Fibroblast of skin of right biceps (primary cell): ENCODE measurements at regions not wholly inside any gene's neighbourhood (a gene's known extent, or its start where the extent isn't known, plus 50 kb on each side); places are given as distances from the start of the nearest gene placed in this dataset.
"Not testable (repeated sequence)": the region's sequence is repeated elsewhere in the genome, so short reads cannot be mapped to it uniquely, and the experiment has no call there.

Experiments used
- DNase-seq: peaks from one replicate; pipeline ENCODE4 v3.0.0-alpha.2; 2013

GRCh38 chr4:164615964-164616363, 138.0 kb upstream of the SMIM31 start:
- DNase-seq = no peak

GRCh38 chr4:164616961-164617360, 137.0 kb upstream of the SMIM31 start:
- no peak for DNase-seq

DNA sequence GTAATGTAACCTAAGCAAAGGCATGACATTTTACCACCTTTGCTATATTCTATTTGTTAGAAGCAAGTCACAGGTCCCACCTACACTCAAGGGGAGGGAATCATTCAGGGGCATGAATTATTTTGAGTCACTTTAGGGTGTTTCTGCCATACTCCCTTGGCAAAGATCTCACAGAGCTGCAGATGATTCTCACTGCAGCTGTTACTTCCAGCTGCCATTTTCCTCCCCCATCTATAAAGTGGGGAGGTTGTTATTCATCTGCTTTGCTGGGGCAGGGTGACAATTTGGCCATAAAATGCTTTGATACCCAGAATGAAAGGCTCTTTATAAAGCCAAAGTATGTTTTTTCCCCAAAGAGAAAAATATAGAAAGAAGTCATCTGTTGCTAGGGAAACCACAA, 136.5 kb upstream of the SMIM31 start:
- no peak for DNase-seq

DNA sequence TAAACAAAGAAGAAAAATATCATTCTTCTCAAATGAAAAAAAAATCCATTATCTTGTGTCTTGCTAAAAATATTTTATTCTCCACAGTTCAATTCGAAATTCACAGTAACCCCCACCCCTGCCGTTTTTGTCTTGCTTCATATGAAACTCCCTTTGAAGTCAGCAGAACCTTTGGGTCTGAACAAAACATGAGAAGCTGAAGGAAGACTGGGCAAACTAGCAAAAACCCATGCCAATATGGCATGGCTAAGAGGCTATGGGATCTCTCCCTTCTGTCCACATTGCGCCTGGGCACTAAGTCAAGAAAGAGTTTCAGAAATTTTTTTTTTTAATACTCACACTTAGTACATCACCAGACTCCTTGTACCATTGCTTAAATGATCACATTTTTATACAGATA, 136.0 kb upstream of the SMIM31 start:
- no peak for DNase-seq

DNA sequence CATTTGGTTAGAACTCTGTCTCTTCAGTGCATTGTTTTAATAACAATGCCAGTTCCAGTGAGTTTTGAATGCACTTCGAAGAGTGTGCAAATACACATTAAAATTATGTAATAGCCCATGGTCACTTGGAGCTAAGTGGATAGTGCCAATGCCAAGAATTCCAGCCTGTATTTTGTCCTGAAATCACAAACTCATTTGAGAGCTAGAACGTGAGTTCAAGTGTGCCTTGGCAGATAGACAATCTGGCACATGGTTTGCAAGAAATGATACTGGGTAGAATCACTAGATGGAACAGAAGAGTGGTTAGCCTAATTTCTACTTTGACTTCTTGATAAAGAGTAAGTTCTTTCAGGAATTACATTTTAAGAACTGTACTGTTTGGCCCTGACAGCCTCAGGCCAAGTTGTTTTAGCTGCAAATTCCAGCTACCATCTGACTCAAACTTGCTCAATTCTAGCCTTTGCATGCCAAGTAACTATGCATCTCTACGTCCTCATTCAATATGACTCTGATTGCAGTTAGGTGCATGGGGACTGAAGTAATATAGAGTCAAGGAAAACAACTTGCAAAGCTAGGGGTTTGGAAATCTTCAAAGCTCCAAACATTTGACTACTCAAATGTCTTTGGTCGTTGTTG, 131.9 kb upstream of the SMIM31 start:
- DNase-seq = no peak

DNA sequence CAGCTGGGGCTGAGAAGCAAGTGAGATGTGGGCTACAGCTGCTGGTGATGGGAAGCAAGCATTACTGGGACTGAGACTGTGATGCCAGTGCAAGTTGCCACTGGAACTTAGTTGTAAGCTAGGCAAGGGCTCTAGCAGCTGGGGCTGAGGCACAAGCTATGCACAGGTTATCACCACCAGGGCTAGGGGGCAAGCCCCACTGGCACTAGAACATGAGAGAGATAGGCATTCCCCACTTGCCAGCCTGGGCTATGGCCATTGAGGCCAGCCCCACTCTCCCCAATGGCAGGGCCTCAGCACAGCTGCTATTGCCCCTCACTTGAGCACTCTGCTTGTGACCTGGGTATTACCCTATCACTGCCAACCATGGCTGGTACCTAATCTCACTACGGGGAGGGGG, 130.8 kb upstream of the SMIM31 start:
- DNase-seq = no peak

- no peak for DNase-seq
Measured at GRCh38 chr4:164639001-164639400, 114.9 kb upstream of the SMIM31 start.

GRCh38 chr4:164648151-164648848, 105.6 kb upstream of the SMIM31 start:
- DNase-seq = peak; percentile 60

- no peak for DNase-seq
Measured at GRCh38 chr4:164648849-164649212, 105.1 kb upstream of the SMIM31 start.

DNA sequence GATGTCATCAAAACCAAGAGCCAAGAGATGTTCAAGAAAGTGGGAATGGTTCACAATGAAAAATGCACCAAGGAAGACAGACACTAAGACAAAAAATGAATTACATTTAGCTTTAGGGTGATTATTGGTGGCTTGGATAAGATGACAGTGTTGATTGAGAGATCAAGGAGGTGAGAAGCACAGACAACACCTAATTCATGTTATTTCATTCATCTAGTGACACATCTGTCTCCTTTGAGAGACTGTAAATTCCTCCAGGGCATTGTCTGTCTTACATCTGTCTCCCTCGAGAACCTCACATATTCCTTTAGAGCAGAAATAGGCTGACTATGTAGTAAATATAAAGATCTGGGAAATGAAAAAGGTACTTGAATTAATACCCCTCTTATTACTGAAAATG, 94.2 kb upstream of the SMIM31 start:
- no peak for DNase-seq

GRCh38 chr4:164676152-164676551, 77.8 kb upstream of the SMIM31 start:
- not testable (repeated sequence) for DNase-seq

GRCh38 chr4:164683040-164683439, 70.9 kb upstream of the SMIM31 start:
- DNase-seq = no peak

DNA sequence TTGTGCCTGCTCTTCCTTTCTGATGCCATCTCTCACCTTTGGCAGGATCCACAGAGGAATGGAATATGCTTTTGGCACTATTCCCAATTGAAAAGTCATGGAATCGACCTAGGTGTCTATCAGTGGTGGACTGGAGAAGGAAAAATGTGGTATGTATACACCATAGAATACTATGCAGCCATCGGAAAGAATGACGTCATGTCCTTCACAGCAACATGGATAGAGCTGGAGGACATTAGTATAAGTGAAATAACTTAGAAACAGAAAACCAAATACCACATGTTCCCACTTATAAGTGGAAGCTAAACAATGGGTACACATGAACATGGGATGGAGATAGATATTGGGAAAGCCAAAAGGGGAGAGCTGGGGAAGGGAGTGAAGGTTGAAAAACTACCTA, 58.3 kb upstream of the SMIM31 start:
- DNase-seq = no peak

DNA sequence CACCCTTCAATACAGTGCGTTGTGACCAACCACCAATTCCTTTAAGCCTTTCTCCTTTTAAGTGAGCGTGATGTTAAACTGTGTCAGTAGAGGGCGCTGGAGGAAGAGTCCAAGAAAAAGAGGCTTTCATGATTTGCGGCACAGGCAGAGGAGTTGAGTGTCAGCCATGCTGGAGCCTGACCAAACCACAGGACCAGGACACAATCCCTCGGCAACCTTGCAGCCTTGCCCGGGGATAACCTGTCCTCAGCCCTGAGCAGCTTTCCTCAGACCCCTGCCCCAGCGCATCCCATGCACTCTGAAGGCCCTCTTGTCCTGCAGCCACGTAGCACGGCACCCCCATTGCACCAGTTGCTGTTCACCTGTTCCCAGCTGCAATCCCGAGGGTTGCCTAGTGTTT, 53.5 kb upstream of the SMIM31 start:
- no peak for DNase-seq

DNA sequence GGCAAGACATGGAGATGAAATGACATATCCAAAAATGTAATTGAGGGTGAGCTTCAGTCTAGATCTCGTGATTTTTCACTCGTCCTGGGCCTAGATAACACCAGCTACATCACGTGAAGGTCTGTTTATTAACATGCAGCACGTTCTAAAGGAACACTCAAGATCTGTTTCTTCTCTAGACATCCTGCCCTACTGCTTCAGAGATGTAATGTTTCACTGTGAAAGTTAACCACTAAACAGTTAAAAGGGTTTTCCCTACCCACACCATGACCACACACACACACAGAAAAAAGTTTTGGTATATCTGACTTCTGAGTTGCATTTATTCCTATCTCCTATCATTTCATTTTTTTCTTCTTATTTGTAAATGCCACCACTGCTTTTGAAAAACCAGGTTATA, 52.3 kb upstream of the SMIM31 start:
- no peak for DNase-seq
